ENCODE measurements at regions not wholly inside any gene's neighbourhood (a gene's known extent, or its start where the extent isn't known, plus 50 kb on each side); places are given as distances from the start of the nearest gene placed in this dataset.
"Not testable (repeated sequence)": the region's sequence is repeated elsewhere in the genome, so short reads cannot be mapped to it uniquely, and the experiment has no call there.

DNA sequence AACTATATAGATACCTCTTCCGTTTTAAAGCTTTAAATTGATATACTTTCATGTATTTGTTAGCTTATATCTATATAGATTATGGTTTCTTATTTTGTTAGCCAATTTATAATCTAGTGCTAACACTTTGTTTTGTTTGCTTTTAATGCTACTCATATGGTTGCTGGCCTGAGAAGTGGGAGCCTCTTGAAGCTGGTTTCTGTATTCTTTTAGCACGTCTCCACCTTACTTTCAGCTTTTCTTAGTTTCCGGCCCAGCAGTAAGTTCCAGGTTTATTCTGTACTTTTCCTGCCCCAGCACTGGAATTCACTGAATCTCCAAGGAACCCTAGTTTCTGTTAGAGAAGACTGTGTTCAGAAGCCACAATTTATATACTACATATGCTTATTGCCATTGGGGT lies 458.9 kb downstream of the PRR16 start:
- DNase-seq, result no peak

DNA sequence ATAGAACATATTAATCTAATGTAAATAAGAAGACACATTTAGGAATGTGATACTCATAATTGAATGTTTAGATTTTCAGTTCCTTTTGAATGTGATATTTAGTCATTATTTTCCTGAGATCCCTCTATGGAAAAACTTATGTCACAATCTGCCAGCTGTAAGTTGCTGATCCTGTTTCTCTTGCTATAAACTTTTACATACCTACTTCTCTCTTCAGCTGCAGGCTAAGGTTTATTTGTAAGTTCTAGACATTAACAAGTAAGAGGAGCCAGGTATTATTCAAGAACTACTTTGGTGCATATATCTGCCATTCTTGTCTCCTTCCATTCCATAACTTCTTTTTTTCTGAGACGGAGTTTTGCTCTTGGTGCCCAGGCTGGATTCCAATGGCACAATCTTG lies 462.4 kb downstream of the PRR16 start:
- DNase-seq, result no peak

DNA sequence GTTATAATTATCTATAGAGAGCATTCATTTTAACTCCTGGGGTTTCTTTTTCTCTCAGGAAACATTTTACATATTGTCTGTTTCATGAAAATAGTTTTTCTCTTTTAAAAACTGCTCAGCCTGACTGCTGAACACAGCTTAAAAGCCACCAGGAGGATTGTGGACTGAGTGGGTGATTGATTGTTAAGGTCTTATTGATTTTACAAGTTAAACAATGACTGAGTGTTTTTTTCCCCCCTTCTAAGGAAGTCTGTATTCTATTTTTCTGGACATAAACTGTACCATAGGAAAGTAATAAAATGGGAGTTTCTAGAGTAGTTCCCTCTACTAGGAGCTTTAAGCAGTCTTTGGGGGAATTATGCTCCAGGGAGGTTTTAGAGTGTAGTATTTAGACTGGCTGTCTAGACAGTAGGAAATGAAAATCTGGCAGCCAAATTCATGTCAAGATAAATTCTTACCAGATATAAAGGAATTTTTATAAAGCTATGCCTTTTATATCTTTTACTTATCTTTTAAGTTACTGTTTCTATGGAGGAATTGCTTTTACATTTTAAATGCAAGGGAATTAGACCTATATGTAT lies 463.9 kb downstream of the PRR16 start:
- peak; percentile 19 for DNase-seq

- no peak for DNase-seq
Observed at GRCh38 chr5:120932480-120932879, 468.4 kb downstream of the PRR16 start.

DNA sequence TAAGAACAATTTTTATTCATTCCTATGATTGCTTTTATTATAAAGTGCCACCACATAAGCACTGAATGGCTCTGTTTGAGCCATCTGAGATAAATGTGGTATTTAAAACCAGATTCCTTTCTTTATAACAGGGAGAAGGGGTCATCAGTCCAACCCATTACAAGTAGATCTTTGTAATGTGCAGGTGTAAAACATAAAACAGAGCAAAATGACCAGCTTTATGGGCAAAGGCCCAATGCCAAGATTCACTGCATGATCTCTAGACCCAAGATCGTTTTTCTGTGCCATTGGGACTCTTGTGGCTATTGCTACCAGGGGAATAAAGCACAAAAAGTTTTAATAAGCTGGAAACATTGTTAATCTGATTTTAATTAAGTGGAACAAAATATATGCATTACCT lies 469.9 kb downstream of the PRR16 start:
- DNase-seq, result no peak

DNA sequence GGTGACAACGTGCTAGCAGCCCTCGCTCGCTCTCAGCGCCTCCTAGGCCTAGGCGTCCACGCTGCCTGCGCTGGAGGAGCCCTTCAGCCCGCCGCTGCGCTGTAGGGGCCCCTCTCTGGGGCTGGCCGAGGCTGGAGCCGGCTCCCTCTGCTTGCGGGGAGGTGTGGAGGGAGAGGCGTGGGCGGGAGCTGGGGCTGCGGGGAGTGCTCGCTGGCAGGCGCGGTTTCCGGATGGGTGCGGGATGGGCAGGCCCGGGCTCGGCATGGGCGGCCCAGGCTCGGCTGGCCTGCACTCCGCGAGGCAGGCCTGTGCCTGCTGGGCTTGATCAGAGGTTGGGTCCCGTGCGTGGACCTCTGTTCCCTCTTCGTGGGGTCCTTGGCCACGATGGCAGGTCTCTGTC lies 472.6 kb downstream of the PRR16 start:
- no peak for DNase-seq

GRCh38 chr5:120938604-120939003 lies 474.5 kb downstream of the PRR16 start:
- no peak for DNase-seq

DNA sequence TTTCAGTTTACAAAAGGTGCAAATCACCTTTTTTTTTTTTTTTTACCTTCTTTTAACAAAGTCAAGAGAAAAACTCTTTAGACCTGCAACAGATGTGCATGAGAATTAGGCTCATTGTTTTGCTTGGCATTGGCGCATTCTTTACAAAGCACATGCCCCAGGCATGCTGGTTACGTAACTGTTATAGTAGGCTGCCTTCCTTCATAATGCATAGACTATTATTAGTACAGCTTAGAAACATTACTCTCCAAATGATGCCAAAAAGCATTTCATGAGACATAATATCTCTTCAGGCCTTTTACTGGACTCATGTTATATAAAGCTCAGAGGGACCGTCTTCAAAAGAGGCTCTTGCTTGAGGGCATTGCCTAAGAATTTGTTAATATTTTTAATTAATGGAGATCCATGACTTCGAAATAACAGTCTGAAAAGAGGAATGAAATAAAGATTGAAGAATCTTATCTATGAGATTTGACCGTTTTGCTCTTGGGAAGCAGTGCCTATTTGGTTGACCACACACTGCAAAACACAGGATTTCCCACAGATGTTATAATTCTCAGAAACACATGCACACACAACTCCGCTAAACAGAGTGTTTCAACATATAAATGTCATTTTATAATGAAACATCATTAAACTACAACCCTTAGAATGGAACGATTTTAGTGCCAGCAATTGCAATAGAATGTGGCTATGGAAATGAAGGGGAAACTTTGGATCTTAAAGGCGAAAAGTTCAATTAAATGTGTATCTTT lies 478.7 kb downstream of the PRR16 start:
- DNase-seq, result peak; percentile 36

- DNase-seq, result not testable (repeated sequence)
Observed at GRCh38 chr5:120949596-120949995, 485.5 kb downstream of the PRR16 start.

GRCh38 chr5:120953445-120953844 lies 489.3 kb downstream of the PRR16 start:
- not testable (repeated sequence) for DNase-seq

DNA sequence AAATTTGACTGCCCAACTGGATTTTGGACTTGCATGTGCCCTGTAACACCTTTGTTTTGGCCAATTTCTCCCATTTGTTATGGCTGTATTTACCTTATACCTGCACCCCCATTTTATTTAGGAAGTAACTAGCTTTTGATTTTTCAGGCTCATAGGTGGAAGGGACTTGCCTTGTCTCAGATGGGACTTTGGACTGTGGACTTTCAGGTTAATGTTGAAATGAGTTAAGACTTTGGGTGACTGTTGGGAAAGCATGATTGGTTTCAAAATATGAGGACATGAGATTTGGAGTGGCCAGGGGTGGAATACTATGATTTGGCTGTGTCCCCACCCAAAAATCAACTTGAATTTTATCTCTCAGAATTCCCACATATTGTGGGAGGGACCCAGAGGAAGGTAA lies 490.2 kb downstream of the PRR16 start:
- DNase-seq, result no peak

DNA sequence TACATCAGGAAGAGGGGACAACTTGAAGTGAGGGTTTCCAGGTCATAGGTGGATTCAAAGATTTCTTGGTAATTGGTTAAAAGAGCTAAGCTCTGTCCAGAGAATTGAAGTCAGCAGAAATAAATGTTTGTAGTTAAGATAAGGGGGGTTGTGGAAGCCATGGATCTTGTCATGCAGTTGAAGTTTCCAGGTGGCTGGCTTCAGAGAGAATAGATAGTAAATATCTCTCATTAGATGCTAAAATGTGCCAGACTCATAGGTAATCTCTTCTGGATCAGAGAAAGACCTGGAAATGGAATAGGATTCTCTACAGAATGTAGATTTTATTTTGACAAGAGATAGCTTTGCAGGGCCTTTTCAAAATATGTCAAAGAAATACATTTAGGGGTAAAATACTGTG lies 491.7 kb downstream of the PRR16 start:
- no peak for DNase-seq

- no peak for DNase-seq
Observed at GRCh38 chr5:120958877-120959485, 494.9 kb downstream of the PRR16 start.

GRCh38 chr5:120960510-120960909 lies 496.4 kb downstream of the PRR16 start:
- no peak for DNase-seq

GRCh38 chr5:120967366-120967765 lies 503.3 kb downstream of the PRR16 start:
- no peak for DNase-seq

DNA sequence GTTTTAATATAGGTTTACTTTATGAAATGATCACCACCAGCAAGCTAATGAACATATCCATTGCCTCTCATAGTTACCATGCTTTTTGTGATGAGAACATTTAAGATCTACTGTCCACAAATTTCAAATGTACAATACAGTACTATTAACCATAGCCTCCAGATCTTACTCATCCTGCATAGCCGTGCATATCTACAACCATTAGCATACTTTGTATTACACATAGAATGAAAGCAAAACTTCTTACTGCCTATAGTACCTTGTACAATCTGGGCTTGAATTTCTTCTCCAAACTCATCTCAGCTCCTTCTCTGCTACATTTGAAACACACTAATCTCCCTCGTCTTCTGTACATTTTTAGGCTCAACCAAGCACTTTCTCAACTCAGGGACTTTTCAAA lies 510.6 kb downstream of the PRR16 start:
- no peak for DNase-seq

GRCh38 chr5:120982351-120982750 lies 518.3 kb downstream of the PRR16 start:
- DNase-seq, result no peak

- DNase-seq, result no peak
Observed at GRCh38 chr5:120985526-120985925, 521.4 kb downstream of the PRR16 start.

GRCh38 chr5:120988491-120988890 lies 524.4 kb downstream of the PRR16 start:
- no peak for DNase-seq

DNA sequence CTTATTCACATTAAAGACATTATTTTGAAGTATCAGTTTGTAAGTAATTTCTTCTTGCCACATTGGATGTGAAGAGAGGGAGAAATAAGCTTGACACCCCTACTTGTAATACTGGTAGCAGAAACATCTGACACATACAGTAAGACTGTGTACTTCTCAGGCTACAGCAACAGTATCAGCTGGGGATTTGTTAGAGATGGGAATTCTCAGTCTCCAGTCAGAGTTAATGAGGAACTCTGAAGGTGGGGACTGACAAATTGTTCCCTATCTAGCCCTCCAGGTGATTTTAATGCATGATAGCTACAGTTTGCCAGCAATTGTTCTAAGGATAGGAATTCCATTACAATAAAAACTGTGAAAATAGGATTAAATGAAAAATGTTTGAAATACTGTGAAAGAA lies 524.8 kb downstream of the PRR16 start:
- no peak for DNase-seq

DNA sequence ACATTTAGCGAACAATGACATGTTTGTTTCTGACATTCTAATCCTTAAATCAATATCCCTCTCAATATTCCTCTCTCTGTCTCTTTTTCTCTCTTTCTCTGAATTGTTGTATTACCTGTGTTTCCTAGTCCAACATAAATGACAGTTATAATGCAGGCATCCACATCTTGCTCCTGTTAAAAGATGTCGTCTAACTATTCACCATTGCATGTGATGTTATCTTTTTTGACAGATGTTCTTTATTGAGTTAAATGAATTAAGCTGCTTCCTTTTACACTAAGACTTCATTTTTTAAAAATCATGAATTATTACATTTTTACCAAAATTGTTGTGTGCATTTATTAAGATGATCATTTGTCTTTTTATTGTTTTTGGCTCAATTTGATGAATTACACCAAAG lies 527.5 kb downstream of the PRR16 start:
- no peak for DNase-seq

DNA sequence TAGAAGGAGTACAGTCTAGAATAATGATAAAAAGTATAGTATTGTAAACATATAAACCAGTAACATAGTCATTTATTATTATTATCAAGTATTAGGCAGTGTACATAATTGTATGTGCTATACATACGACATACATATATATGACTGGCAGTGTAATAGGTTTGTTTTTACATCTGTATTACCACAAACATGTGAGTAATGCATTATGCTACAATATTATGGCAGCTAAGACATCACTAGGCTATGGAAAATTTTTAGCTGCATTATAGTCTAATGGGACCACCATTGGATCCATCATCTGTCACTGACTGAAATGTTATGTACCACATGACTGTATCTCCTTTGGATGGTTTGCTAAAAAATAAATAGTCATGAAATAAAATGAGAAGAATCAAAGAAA lies 530.0 kb downstream of the PRR16 start:
- DNase-seq, result no peak

- no peak for DNase-seq
Observed at GRCh38 chr5:120999550-120999949, 535.5 kb downstream of the PRR16 start.

DNA sequence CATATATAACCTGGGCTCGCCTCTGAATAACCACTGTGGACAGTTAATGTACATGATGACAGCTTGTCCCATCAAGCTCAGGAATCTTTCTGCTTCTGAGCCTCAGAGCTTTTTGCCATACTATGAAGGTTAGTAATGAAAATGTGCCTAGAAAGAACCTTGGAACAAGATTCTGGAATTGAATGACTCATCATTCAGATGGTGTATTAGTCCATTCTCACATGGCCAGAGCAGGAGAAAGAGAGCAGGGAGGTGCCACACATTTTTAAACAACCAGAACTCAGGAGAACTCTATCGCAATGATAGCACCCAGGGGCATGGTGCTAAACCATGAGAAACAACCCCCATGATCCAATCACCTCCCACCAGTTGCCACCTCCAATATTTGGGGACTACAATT lies 542.1 kb downstream of the PRR16 start:
- no peak for DNase-seq

GRCh38 chr5:121008041-121008440 lies 543.9 kb downstream of the PRR16 start:
- no peak for DNase-seq

All from eye (tissue), 1 donor.